ENCODE measurements at regions not wholly inside any gene's neighbourhood (a gene's known extent, or its start where the extent isn't known, plus 50 kb on each side); places are given as distances from the start of the nearest gene placed in this dataset.
A peak's percentile ranks its signal among the peaks of the same experiment; 100 is the strongest.

- peak overlapping the region; percentile 81 for H3K27ac ChIP-seq (ENCODE audit: low read length)
- no peaks in the 10 kb centered on the region for H3F3A ChIP-seq (ENCODE audit: insufficient read depth, low read length, poor library complexity, severe bottlenecking)
- peak overlapping the region; percentile 15 for H3K9ac ChIP-seq (ENCODE audit: low read length)
- H3K9me2 ChIP-seq (ENCODE audit: insufficient read depth, low read length), result no peaks in the 10 kb centered on the region
- no peaks in the 10 kb centered on the region for H3K36me3 ChIP-seq (ENCODE audit: insufficient read depth, low read length)
- no peaks in the 10 kb centered on the region for H3K9me3 ChIP-seq (ENCODE audit: low read length)
- no peaks in the 10 kb centered on the region for H3K27me3 ChIP-seq (ENCODE audit: insufficient read depth, low read depth, low read length)
- H3K4me3 ChIP-seq (ENCODE audit: low read length), result peak overlapping the region; percentile 18
- peak; percentile 93 for TF ChIP-seq EP300 (conservative IDR thresholded peaks at IDR 0.05; ENCODE audit: poor library complexity, severe bottlenecking)
- peak; percentile 37 for TF ChIP-seq RAD21 (conservative IDR thresholded peaks at IDR 0.05)
- TF ChIP-seq EZH2 (IDR thresholded peaks at IDR 0.05; ENCODE audit: borderline replicate concordance, insufficient read depth, low read length, poor library complexity, severe bottlenecking), result no peak
- TF ChIP-seq REST (IDR thresholded peaks at IDR 0.05; ENCODE audit: borderline replicate concordance), result peak; percentile 20
- peak; percentile 44 for TF ChIP-seq SMC3 (conservative IDR thresholded peaks at IDR 0.05; ENCODE audit: poor library complexity)
- TF ChIP-seq MXI1 (conservative IDR thresholded peaks at IDR 0.05; ENCODE audit: poor library complexity, severe bottlenecking), result no peak
- TF ChIP-seq POLR2AphosphoS5 (IDR thresholded peaks at IDR 0.05), result peak; percentile 78
- no peak for TF ChIP-seq TAF1 (IDR thresholded peaks at IDR 0.05; ENCODE audit: low read depth)
- no peak for TF ChIP-seq CTCF (IDR thresholded peaks at IDR 0.05; ENCODE audit: poor library complexity, severe bottlenecking)
- no peak overlapping the region for H2AFZ ChIP-seq (ENCODE audit: low read depth, low read length)
- no peak overlapping the region for H3K4me2 ChIP-seq (ENCODE audit: low read length)
- no peaks in the 10 kb centered on the region for H3K79me2 ChIP-seq (replicated peaks; ENCODE audit: insufficient read depth, low read length)
- no peaks in the 10 kb centered on the region for H4K20me1 ChIP-seq (ENCODE audit: insufficient read depth)
Observed at GRCh38 chr5:97714424-97714823, 531.4 kb upstream of the RIOK2 start.

- Histone ChIP-seq H3F3A (ENCODE audit: insufficient read depth, low read length, poor library complexity, severe bottlenecking) (no peaks in the 10 kb centered on the region), H3K9me2 (ENCODE audit: insufficient read depth, low read length) (no peaks in the 10 kb centered on the region), H3K4me2 (ENCODE audit: low read length) (no peak overlapping the region), H3K9me3 (ENCODE audit: low read length) (no peaks in the 10 kb centered on the region), H3K27ac (ENCODE audit: low read length) (no peak overlapping the region), H3K79me2 (replicated peaks; ENCODE audit: insufficient read depth, low read length) (no peaks in the 10 kb centered on the region), H3K27me3 (ENCODE audit: insufficient read depth, low read depth, low read length) (no peaks in the 10 kb centered on the region), H3K9ac (ENCODE audit: low read length) (no peak overlapping the region), H3K36me3 (ENCODE audit: insufficient read depth, low read length) (no peaks in the 10 kb centered on the region), H4K20me1 (ENCODE audit: insufficient read depth) (no peaks in the 10 kb centered on the region), H3K4me3 (ENCODE audit: low read length) (no peak overlapping the region), H2AFZ (ENCODE audit: low read depth, low read length) (no peak overlapping the region)
- no peak for TF ChIP-seq TAF1 (IDR thresholded peaks at IDR 0.05; ENCODE audit: low read depth)
- no peak for TF ChIP-seq CTCF (IDR thresholded peaks at IDR 0.05; ENCODE audit: poor library complexity, severe bottlenecking)
- no peak for TF ChIP-seq EZH2 (IDR thresholded peaks at IDR 0.05; ENCODE audit: borderline replicate concordance, insufficient read depth, low read length, poor library complexity, severe bottlenecking)
- TF ChIP-seq MXI1 (conservative IDR thresholded peaks at IDR 0.05; ENCODE audit: poor library complexity, severe bottlenecking), result no peak
- TF ChIP-seq REST (IDR thresholded peaks at IDR 0.05; ENCODE audit: borderline replicate concordance), result no peak
- no peak for TF ChIP-seq RAD21 (conservative IDR thresholded peaks at IDR 0.05)
- TF ChIP-seq POLR2AphosphoS5 (IDR thresholded peaks at IDR 0.05), result no peak
- TF ChIP-seq EP300 (conservative IDR thresholded peaks at IDR 0.05; ENCODE audit: poor library complexity, severe bottlenecking), result no peak
- TF ChIP-seq SMC3 (conservative IDR thresholded peaks at IDR 0.05; ENCODE audit: poor library complexity), result no peak
Observed at GRCh38 chr5:97726106-97726505, 543.1 kb upstream of the RIOK2 start.
